SK-N-SH treated with all-trans-retinoic acid at 6 μM for 48 hours (cell line): ENCODE measurements at regions not wholly inside any gene's neighbourhood (a gene's known extent, or its start where the extent isn't known, plus 50 kb on each side); places are given as distances from the start of the nearest gene placed in this dataset.

Experiments
- ATAC-seq: fragments of 200-7000 bp; cut with Tn5 transposase; 3 replicates; pipeline ENCODE4 v1.9.1; 2020; ENCODE audit warnings: mild to moderate bottlenecking, moderate library complexity
- BACH2 ChIP-seq: fragments of 250-450 bp; sonication (Bioruptor Pico); IDR thresholded peaks from 2 replicates; pipeline ENCODE4 v1.9.0; 2021; ENCODE audit warnings: mild to moderate bottlenecking, borderline replicate concordance
- CSDC2 ChIP-seq: fragments of 250-450 bp; sonication (Bioruptor Pico); IDR thresholded peaks from 2 replicates; pipeline ENCODE4 v1.5.0; 2020; ENCODE audit warnings: mild to moderate bottlenecking, moderate library complexity
- ESRRG ChIP-seq: fragments of 250-450 bp; sonication (Bioruptor Pico); IDR thresholded peaks from 2 replicates; pipeline ENCODE4 v1.6.1; 2021; ENCODE audit warnings: mild to moderate bottlenecking
- GLIS3 ChIP-seq: fragments of 250-450 bp; sonication (Bioruptor Pico); IDR thresholded peaks from 2 replicates; pipeline ENCODE4 v1.5.0; 2020; ENCODE audit warnings: mild to moderate bottlenecking, moderate library complexity
- ISL1 ChIP-seq: fragments of 250-450 bp; sonication (Bioruptor Pico); IDR thresholded peaks from 2 replicates; pipeline ENCODE4 v2.1.2; 2022; ENCODE audit warnings: mild to moderate bottlenecking, moderate library complexity
- OSR1 ChIP-seq: fragments of 250-450 bp; sonication (Bioruptor Pico); IDR thresholded peaks from 2 replicates; pipeline ENCODE4 v1.8.0; 2022; ENCODE audit warnings: moderate library complexity, mild to moderate bottlenecking, inconsistent platforms
- PATZ1 ChIP-seq: fragments of 250-450 bp; sonication (Bioruptor Pico); IDR thresholded peaks from 2 replicates; pipeline ENCODE4 v1.8.0; 2020; ENCODE audit warnings: mild to moderate bottlenecking, moderate library complexity, borderline replicate concordance
- RARB ChIP-seq: fragments of 250-450 bp; sonication (Bioruptor Pico); IDR thresholded peaks from 2 replicates; pipeline ENCODE4 v1.8.0; 2021; ENCODE audit warnings: mild to moderate bottlenecking, moderate library complexity
- SNAI2 ChIP-seq: fragments of 250-450 bp; sonication (Bioruptor Pico); IDR thresholded peaks from 2 replicates; pipeline ENCODE4 v1.5.0; 2020; ENCODE audit warnings: mild to moderate bottlenecking, moderate library complexity
- TCF4 ChIP-seq: fragments of 250-450 bp; sonication (Bioruptor Pico); IDR thresholded peaks from 2 replicates; pipeline ENCODE4 v1.8.0; 2021; ENCODE audit warnings: mild to moderate bottlenecking, moderate library complexity, borderline replicate concordance
- TOX ChIP-seq: fragments of 250-450 bp; sonication (Bioruptor Pico); IDR thresholded peaks from 2 replicates; pipeline ENCODE4 v1.8.0; 2021; ENCODE audit warnings: mild to moderate bottlenecking, moderate library complexity, borderline replicate concordance
- ZC3H10 ChIP-seq: fragments of 250-450 bp; sonication (Bioruptor Pico); IDR thresholded peaks from 2 replicates; pipeline ENCODE4 v1.5.1; 2021; ENCODE audit warnings: mild to moderate bottlenecking, moderate library complexity
- ZFP3 ChIP-seq: fragments of 250-450 bp; sonication (Bioruptor Pico); IDR thresholded peaks from 2 replicates; pipeline ENCODE4 v1.5.0; 2020; ENCODE audit warnings: mild to moderate bottlenecking, moderate library complexity
- ZNF565 ChIP-seq: fragments of 450-650 bp; formaldehyde crosslinking; conservative IDR thresholded peaks from 2 replicates; pipeline ENCODE4 v1.5.0; 2020; ENCODE audit warnings: low read depth, mild to moderate bottlenecking, moderate library complexity
- ZNF70 ChIP-seq: fragments of 450-650 bp; formaldehyde crosslinking; IDR thresholded peaks from 2 replicates; pipeline ENCODE4 v1.5.0; 2020; ENCODE audit warnings: mild to moderate bottlenecking, moderate library complexity
- ZNF8 ChIP-seq: fragments of 450-650 bp; formaldehyde crosslinking; IDR thresholded peaks from 2 replicates; pipeline ENCODE4 v1.5.0; 2020; ENCODE audit warnings: mild to moderate bottlenecking, moderate library complexity
- TF ChIP-seq, protein P1 (sequence below): fragments of 250-450 bp; sonication (Bioruptor Pico); IDR thresholded peaks from 2 replicates; pipeline ENCODE4 v1.8.0; 2021; ENCODE audit warnings: low read depth, mild to moderate bottlenecking, moderate library complexity, borderline replicate concordance
- TF ChIP-seq, protein P2 (sequence below): fragments of 250-450 bp; sonication (Bioruptor Pico); IDR thresholded peaks from 2 replicates; pipeline ENCODE4 v1.5.1; 2020; ENCODE audit warnings: low read depth, mild to moderate bottlenecking, moderate library complexity
- TF ChIP-seq, protein P3 (sequence below): fragments of 250-450 bp; sonication (Bioruptor Pico); IDR thresholded peaks from 2 replicates; pipeline ENCODE4 v1.5.0; 2020; ENCODE audit warnings: mild to moderate bottlenecking, moderate library complexity

DNA sequence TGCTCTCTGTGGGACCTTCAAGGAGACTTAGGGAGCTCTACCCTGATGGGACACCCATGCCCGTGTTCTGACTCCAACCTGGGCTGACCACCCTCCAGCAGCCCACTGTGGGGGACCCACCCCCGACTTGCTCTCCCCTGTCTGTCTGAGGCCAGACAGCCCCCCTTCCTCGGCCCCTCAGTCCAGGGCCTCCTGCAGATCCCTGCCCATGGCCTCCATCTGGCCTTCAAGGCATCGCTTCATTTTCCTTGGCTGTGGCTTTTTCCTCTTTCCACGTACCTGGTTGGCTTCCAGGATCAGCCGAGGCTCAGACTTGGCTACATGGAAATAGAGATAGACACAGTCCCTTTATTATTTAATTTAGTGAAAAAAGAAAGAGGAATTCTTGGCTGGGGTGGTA lies 290.0 kb downstream of the CYP26B1 start:
- no peak for TF ChIP-seq RARB
- no peak for TF ChIP-seq GLIS3 (CRISPR knock-in tag)
- ATAC-seq = no peak

DNA sequence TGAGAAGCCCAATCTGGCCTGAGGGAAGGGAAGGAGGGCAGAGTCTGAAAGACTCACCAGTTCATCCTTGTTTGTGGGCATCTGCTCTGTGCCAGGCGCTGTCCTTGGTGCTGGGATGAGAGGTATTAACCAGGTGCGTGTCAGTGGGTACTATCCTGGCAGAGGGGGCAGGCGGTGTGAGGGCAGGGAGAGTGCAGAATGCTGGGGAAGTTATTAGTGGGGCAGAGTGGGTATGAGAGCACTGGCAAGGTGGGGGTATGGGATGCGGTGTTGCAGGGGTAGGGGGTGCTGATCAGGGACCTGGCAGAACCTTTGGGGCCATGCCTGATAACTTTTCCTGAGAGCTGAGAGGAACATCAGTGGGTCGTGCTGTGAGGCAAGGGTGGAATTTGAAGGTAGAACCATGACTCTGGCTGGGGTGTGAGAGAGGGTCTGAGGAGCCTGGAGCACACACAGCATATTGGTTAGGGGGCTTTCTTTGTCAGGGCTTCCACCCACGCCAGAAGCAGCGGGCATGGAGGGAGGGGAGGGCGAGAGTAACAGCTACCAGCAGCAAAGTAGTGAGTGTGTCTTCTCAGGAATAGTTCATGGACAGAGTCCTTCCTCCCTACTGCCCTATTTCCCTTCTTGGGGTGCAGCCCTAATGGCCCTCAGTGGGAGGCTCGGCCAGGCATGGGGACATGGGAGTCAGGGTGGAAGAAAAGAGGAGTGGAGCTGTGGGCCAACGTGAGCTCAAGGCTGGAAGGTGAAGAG lies 290.7 kb downstream of the CYP26B1 start:
- TF ChIP-seq SNAI2 (no peak), ZNF565 (CRISPR knock-in tag) (no peak), TCF4 (CRISPR knock-in tag) (no peak), TOX (CRISPR knock-in tag) (no peak), RARB (no peak), GLIS3 (CRISPR knock-in tag) (no peak), BACH2 (no peak), ZNF70 (CRISPR knock-in tag) (no peak), ZC3H10 (CRISPR knock-in tag) (no peak)
- TF ChIP-seq, protein P1, sequence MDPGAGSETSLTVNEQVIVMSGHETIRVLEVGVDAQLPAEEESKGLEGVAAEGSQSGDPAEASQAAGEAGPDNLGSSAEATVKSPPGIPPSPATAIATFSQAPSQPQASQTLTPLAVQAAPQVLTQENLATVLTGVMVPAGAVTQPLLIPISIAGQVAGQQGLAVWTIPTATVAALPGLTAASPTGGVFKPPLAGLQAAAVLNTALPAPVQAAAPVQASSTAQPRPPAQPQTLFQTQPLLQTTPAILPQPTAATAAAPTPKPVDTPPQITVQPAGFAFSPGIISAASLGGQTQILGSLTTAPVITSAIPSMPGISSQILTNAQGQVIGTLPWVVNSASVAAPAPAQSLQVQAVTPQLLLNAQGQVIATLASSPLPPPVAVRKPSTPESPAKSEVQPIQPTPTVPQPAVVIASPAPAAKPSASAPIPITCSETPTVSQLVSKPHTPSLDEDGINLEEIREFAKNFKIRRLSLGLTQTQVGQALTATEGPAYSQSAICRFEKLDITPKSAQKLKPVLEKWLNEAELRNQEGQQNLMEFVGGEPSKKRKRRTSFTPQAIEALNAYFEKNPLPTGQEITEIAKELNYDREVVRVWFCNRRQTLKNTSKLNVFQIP (CRISPR knock-in tag) = no peak
- TF ChIP-seq, protein P2, sequence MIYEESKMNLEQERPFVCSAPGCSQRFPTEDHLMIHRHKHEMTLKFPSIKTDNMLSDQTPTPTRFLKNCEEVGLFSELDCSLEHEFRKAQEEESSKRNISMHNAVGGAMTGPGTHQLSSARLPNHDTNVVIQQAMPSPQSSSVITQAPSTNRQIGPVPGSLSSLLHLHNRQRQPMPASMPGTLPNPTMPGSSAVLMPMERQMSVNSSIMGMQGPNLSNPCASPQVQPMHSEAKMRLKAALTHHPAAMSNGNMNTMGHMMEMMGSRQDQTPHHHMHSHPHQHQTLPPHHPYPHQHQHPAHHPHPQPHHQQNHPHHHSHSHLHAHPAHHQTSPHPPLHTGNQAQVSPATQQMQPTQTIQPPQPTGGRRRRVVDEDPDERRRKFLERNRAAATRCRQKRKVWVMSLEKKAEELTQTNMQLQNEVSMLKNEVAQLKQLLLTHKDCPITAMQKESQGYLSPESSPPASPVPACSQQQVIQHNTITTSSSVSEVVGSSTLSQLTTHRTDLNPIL (CRISPR knock-in tag) = no peak
- peak; percentile 49; the same call in 1 of the 3 replicates for ATAC-seq

- no peak for ATAC-seq
Measured at GRCh38 chr2:71853858-71854257, 293.8 kb downstream of the CYP26B1 start.

DNA sequence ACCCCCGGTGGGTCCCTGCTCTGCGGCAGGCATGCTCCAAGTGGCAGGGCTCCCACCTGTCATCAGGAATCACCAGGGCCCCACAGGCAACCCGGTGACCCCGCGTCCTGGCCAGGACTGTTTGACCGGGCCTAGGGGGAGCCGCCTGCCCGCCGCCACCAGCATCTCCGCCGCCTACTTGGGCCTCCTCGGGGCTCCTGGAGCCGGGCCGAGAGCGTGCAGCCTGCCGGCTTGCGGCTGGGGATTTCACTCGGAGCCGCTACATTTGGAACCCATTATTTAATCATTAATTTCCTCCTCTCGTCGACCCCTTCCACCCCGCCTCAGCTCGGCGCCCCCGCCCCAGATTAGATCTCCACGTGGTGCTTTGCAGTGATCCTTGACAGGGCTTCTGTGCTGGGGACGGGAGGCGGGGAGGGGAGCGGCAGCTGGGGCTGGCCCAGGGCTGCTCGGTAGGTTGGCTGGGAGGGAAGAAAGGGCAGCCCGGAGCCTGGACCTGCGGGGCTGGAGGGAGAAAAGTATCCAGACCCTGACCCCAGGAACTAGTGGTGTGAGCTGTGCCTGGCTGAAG lies 295.4 kb downstream of the CYP26B1 start:
- no peak for TF ChIP-seq BACH2
- TF ChIP-seq ISL1 (CRISPR knock-in tag) = no peak
- TF ChIP-seq CSDC2 (CRISPR knock-in tag) = no peak
- no peak for TF ChIP-seq GLIS3 (CRISPR knock-in tag)
- TF ChIP-seq ZFP3 = no peak
- no peak for TF ChIP-seq ZNF565 (CRISPR knock-in tag)
- no peak for TF ChIP-seq ZNF8 (CRISPR knock-in tag)
- peak; percentile 19; the same call in 1 of the 3 replicates for ATAC-seq

More at GRCh38 chr2:71853858-71854257, 293.8 kb downstream of the CYP26B1 start:
- no peak for TF ChIP-seq CSDC2 (CRISPR knock-in tag)
- TF ChIP-seq ESRRG = no peak
- TF ChIP-seq ISL1 (CRISPR knock-in tag) = no peak
- TF ChIP-seq RARB = no peak
- TF ChIP-seq, protein P3, sequence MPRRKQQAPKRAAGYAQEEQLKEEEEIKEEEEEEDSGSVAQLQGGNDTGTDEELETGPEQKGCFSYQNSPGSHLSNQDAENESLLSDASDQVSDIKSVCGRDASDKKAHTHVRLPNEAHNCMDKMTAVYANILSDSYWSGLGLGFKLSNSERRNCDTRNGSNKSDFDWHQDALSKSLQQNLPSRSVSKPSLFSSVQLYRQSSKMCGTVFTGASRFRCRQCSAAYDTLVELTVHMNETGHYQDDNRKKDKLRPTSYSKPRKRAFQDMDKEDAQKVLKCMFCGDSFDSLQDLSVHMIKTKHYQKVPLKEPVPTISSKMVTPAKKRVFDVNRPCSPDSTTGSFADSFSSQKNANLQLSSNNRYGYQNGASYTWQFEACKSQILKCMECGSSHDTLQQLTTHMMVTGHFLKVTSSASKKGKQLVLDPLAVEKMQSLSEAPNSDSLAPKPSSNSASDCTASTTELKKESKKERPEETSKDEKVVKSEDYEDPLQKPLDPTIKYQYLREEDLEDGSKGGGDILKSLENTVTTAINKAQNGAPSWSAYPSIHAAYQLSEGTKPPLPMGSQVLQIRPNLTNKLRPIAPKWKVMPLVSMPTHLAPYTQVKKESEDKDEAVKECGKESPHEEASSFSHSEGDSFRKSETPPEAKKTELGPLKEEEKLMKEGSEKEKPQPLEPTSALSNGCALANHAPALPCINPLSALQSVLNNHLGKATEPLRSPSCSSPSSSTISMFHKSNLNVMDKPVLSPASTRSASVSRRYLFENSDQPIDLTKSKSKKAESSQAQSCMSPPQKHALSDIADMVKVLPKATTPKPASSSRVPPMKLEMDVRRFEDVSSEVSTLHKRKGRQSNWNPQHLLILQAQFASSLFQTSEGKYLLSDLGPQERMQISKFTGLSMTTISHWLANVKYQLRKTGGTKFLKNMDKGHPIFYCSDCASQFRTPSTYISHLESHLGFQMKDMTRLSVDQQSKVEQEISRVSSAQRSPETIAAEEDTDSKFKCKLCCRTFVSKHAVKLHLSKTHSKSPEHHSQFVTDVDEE = no peak
- no peak for TF ChIP-seq GLIS3 (CRISPR knock-in tag)
- TF ChIP-seq, protein P1 (CRISPR knock-in tag) = no peak
- TF ChIP-seq, all 23 proteins: peak for 0

DNA sequence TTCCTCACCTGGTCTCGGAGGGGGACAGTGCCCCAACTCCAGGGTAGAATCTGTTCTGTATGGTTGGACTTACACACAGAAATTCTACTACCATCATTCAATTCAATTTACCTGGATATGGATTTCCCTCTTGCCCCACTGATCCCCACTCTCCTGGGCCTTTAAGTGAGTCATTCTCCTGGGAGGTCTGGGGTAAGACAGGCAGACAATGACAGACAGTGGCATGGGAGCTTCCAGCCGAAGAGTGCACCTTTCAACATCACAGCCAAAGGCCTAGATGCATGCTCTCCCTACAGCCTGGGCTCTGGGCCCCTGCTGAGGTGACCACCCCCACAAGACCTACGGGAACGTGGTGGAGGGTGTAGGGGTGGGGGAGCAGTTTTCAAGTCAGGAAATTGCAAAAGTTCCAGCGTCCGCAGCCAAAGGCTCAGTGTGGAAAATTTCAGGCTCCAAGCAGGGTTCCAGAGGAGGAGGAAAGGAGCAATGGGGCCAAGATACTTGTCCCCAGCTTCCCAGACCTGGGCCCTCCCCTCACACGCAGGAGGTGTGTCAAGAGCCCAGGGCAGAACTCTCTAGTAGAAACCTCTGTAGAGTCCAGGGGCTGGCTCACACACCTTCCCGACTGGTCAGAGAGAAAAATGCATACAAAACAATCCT lies 296.4 kb downstream of the CYP26B1 start:
- TF ChIP-seq SNAI2 = no peak
- no peak for TF ChIP-seq BACH2
- TF ChIP-seq, protein P1 (CRISPR knock-in tag) = no peak
- TF ChIP-seq OSR1 (CRISPR knock-in tag) = no peak
- no peak for TF ChIP-seq PATZ1 (CRISPR knock-in tag)
- no peak for TF ChIP-seq ZC3H10 (CRISPR knock-in tag)
- no peak for TF ChIP-seq ISL1 (CRISPR knock-in tag)
- no peak for TF ChIP-seq ZNF565 (CRISPR knock-in tag)
- TF ChIP-seq ZNF70 (CRISPR knock-in tag) = no peak
- TF ChIP-seq, all 23 proteins: peak for 0
- no peak for ATAC-seq
